ENCODE measurements at regions not wholly inside any gene's neighbourhood (a gene's known extent, or its start where the extent isn't known, plus 50 kb on each side); places are given as distances from the start of the nearest gene placed in this dataset.

- TF ChIP-seq ZNF592 (IDR thresholded peaks at IDR 0.05) (no peak), MGA (IDR thresholded peaks at IDR 0.05) (no peak)
Observed at GRCh38 chr6:40891686-40892085, 147.3 kb downstream of the UNC5CL start (continued).
